NB4 (cell line): ENCODE measurements at regions not wholly inside any gene's neighbourhood (a gene's known extent, or its start where the extent isn't known, plus 50 kb on each side); places are given as distances from the start of the nearest gene placed in this dataset.
"Not testable (repeated sequence)": the region's sequence is repeated elsewhere in the genome, so short reads cannot be mapped to it uniquely, and the experiment has no call there.

ENCODE experiments used
- POLR2A ChIP-seq: IDR thresholded peaks from 2 replicates; pipeline ENCODE4 v1.6.1; 2011; ENCODE audit warnings: mild to moderate bottlenecking; ENCODE audit not compliant: insufficient read length; ENCODE audit errors: extremely low read depth
- TF ChIP-seq, protein P1 (sequence below): IDR thresholded peaks from one replicate; pipeline ENCODE4 v1.5.1; 2012; ENCODE audit warnings: low read depth, low read length
- TF ChIP-seq, protein P2 (sequence below): IDR thresholded peaks from 2 replicates; pipeline ENCODE4 v1.6.1; 2011; ENCODE audit warnings: low read depth, low read length

DNA sequence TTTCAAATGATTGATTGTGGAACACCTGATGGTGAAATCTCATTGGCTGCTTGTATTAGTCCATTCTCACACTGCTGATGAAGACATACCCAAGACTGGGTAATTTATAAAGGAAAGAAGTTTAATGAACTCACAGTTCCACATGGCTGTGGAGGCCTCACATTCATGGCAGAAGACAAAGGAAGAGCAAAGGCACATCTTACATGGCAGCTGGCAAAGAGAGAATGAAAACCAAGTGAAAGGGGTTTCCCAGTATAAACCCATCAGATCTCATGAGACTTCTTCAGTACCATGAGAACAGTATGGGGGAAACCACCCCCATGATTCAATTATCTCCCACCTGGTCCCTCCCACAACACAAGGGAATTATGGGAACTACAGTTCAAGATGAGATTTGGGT is 70.9 kb upstream of the ZNF469 start:
- TF ChIP-seq, protein P1, sequence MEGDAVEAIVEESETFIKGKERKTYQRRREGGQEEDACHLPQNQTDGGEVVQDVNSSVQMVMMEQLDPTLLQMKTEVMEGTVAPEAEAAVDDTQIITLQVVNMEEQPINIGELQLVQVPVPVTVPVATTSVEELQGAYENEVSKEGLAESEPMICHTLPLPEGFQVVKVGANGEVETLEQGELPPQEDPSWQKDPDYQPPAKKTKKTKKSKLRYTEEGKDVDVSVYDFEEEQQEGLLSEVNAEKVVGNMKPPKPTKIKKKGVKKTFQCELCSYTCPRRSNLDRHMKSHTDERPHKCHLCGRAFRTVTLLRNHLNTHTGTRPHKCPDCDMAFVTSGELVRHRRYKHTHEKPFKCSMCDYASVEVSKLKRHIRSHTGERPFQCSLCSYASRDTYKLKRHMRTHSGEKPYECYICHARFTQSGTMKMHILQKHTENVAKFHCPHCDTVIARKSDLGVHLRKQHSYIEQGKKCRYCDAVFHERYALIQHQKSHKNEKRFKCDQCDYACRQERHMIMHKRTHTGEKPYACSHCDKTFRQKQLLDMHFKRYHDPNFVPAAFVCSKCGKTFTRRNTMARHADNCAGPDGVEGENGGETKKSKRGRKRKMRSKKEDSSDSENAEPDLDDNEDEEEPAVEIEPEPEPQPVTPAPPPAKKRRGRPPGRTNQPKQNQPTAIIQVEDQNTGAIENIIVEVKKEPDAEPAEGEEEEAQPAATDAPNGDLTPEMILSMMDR, result not testable (repeated sequence)
- TF ChIP-seq, protein P2, sequence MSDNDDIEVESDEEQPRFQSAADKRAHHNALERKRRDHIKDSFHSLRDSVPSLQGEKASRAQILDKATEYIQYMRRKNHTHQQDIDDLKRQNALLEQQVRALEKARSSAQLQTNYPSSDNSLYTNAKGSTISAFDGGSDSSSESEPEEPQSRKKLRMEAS, result not testable (repeated sequence)
- TF ChIP-seq POLR2A, result not testable (repeated sequence)
